ENCODE measurements at regions not wholly inside any gene's neighbourhood (a gene's known extent, or its start where the extent isn't known, plus 50 kb on each side); places are given as distances from the start of the nearest gene placed in this dataset.

GRCh38 chr14:70245026-70245425 is 56.3 kb upstream of the SLC8A3 start:
- TF ChIP-seq CTCF (conservative IDR thresholded peaks at IDR 0.05 in 1 of 2, IDR thresholded peaks at IDR 0.05 in 1 of 2; ENCODE audit: extremely low read depth in 1 of 2, insufficient read depth in 1 of 2, low read depth in 1 of 2, low read length in 2 of 2) (no peak), EZH2 (IDR thresholded peaks at IDR 0.05; ENCODE audit: borderline replicate concordance, low read length) (no peak)

Data from mammary epithelial cell (primary cell).